ENCODE measurements at regions not wholly inside any gene's neighbourhood (a gene's known extent, or its start where the extent isn't known, plus 50 kb on each side); places are given as distances from the start of the nearest gene placed in this dataset.

DNA sequence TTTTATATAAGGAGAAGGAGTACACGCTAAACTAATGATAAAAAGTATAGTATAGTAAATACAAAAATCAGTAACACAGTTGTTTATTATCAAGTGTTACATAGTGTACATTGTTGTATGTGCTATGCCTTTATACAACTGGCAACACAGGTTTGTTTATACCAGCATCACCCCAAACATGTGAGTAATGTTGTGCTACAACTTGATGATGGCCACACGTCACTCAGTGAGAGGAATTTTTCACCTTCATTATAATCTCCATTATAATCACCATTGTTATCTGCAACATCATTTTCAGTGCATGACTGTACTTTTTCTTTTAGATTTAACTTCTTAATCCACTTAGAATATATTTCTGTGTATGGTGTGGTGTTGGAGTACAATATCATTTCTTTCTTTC is 204.0 kb upstream of the CTNNB1 start:
- Histone ChIP-seq H3K4me3 (ENCODE audit: control insufficient read depth in 2 of 3, extremely low read depth in 1 of 3, insufficient read depth in 2 of 3, low read depth in 1 of 3, low read length in 3 of 3) (no peak overlapping the region), H3K4me2 (ENCODE audit: control insufficient read depth, extremely low read depth, insufficient read depth, low read depth, low read length) (no peak overlapping the region), H3K27me3 (ENCODE audit: control insufficient read depth, extremely low read depth, insufficient read depth, low read length) (peaks cover 10% of the 10 kb centered on the region), H2AFZ (ENCODE audit: control insufficient read depth, low read length) (no peak overlapping the region), H3K9ac (ENCODE audit: control insufficient read depth, extremely low read depth, insufficient read depth, low read length) (no peak overlapping the region), H3K36me3 (ENCODE audit: control insufficient read depth in 2 of 2, extremely low read depth in 1 of 2, insufficient read depth in 2 of 2, low read length in 2 of 2) (no peaks in the 10 kb centered on the region), H4K20me1 (ENCODE audit: control insufficient read depth, extremely low read depth, insufficient read depth, low read length) (no peaks in the 10 kb centered on the region), H3K9me1 (ENCODE audit: control insufficient read depth, extremely low read depth, insufficient read depth, low read length) (no peaks in the 10 kb centered on the region), H3K27ac (ENCODE audit: control insufficient read depth, insufficient read depth, low read length) (no peak overlapping the region), H3K9me3 (ENCODE audit: control insufficient read depth, low read depth, low read length) (no peaks in the 10 kb centered on the region), H3K79me2 (ENCODE audit: control insufficient read depth, insufficient read depth, low read length) (no peaks in the 10 kb centered on the region), H3K4me1 (ENCODE audit: control insufficient read depth, extremely low read depth, insufficient read depth, low read length) (peaks cover 11% of the 10 kb centered on the region)
- dilution Hi-C loops (cut with MboI; ENCODE audit: extremely low pct_ligation_motif_present, low sequenced_read_pairs) = no loop called here
- FAIRE-seq (no peak), DNase-seq (ENCODE audit: low read depth, low spot score) (no peak)
- TF ChIP-seq CTCF (optimal IDR thresholded peaks at IDR 0.05 in 1 of 3, IDR thresholded peaks at IDR 0.05 in 1 of 3, conservative IDR thresholded peaks at IDR 0.05 in 1 of 3; ENCODE audit: extremely low read depth in 1 of 3, insufficient read depth in 2 of 3, low read length in 3 of 3) (no peak), EZH2 (IDR thresholded peaks at IDR 0.05; ENCODE audit: low read length) (no peak)

- H3K36me3 ChIP-seq (ENCODE audit: control insufficient read depth in 2 of 2, extremely low read depth in 1 of 2, insufficient read depth in 2 of 2, low read length in 2 of 2) = no peaks in the 10 kb centered on the region
- H3K4me3 ChIP-seq (ENCODE audit: control insufficient read depth in 2 of 3, extremely low read depth in 1 of 3, insufficient read depth in 2 of 3, low read depth in 1 of 3, low read length in 3 of 3) = no peak overlapping the region
- no peak overlapping the region for H3K9ac ChIP-seq (ENCODE audit: control insufficient read depth, extremely low read depth, insufficient read depth, low read length)
- no peaks in the 10 kb centered on the region for H4K20me1 ChIP-seq (ENCODE audit: control insufficient read depth, extremely low read depth, insufficient read depth, low read length)
- no peak for FAIRE-seq
- H3K27me3 ChIP-seq (ENCODE audit: control insufficient read depth, extremely low read depth, insufficient read depth, low read length) = peaks cover 10% of the 10 kb centered on the region
- dilution Hi-C loops (cut with MboI; ENCODE audit: extremely low pct_ligation_motif_present, low sequenced_read_pairs) = no loop called here
- TF ChIP-seq EZH2 (IDR thresholded peaks at IDR 0.05; ENCODE audit: low read length) = no peak
- no peak for TF ChIP-seq CTCF (optimal IDR thresholded peaks at IDR 0.05 in 1 of 3, IDR thresholded peaks at IDR 0.05 in 1 of 3, conservative IDR thresholded peaks at IDR 0.05 in 1 of 3; ENCODE audit: extremely low read depth in 1 of 3, insufficient read depth in 2 of 3, low read length in 3 of 3)
- no peaks in the 10 kb centered on the region for H3K9me1 ChIP-seq (ENCODE audit: control insufficient read depth, extremely low read depth, insufficient read depth, low read length)
- H3K79me2 ChIP-seq (ENCODE audit: control insufficient read depth, insufficient read depth, low read length) = no peaks in the 10 kb centered on the region
- no peaks in the 10 kb centered on the region for H3K9me3 ChIP-seq (ENCODE audit: control insufficient read depth, low read depth, low read length)
- no peak for DNase-seq (ENCODE audit: low read depth, low spot score)
- no peak overlapping the region for H3K4me2 ChIP-seq (ENCODE audit: control insufficient read depth, extremely low read depth, insufficient read depth, low read depth, low read length)
- no peak overlapping the region for H2AFZ ChIP-seq (ENCODE audit: control insufficient read depth, low read length)
- no peak overlapping the region for H3K27ac ChIP-seq (ENCODE audit: control insufficient read depth, insufficient read depth, low read length)
- H3K4me1 ChIP-seq (ENCODE audit: control insufficient read depth, extremely low read depth, insufficient read depth, low read length) = peaks cover 11% of the 10 kb centered on the region
These were observed 202.9 kb upstream of the CTNNB1 start for GRCh38 chr3:40996382-40996781.

Measured in keratinocyte (primary cell).